ENCODE measurements at regions not wholly inside any gene's neighbourhood (a gene's known extent, or its start where the extent isn't known, plus 50 kb on each side); places are given as distances from the start of the nearest gene placed in this dataset.
A peak's percentile ranks its signal among the peaks of the same experiment; 100 is the strongest.

DNA sequence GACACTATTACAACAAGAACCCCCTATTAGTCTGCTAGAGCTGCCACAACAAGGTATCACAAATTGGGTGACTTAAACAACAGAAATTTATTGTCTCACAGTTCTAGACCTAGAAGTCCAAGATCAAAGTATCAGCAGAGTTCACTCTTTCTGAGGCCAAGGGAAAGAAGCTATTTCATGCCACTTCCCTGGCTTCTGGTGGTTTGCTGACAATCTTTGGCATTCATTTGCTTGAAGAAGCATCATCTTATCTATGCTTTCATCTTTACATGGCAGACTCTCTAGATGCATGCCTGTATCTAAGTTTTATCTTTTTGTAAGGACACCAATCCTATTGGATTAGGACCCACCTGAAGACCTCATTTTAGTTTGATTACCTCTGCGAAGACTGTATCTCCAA is 296.8 kb upstream of the MARCKS start:
- TF ChIP-seq FOXP2 (optimal IDR thresholded peaks at IDR 0.05; ENCODE audit: control extremely low read depth, extremely low read length, insufficient read depth) (no peak), EZH2 (IDR thresholded peaks at IDR 0.05) (no peak), POLR2AphosphoS5 (IDR thresholded peaks at IDR 0.05; ENCODE audit: borderline replicate concordance, low read depth, low read length) (no peak)
- H3K27ac ChIP-seq: no peak overlapping the region
- H3K9me3 ChIP-seq (ENCODE audit: low read depth, low read length): no peaks in the 10 kb centered on the region
- no peak overlapping the region for H3K4me3 ChIP-seq
- no peak overlapping the region for H3K9ac ChIP-seq (ENCODE audit: insufficient read length)
- H3K36me3 ChIP-seq (ENCODE audit: insufficient read depth, low read length): no peaks in the 10 kb centered on the region
- DNase-seq (ENCODE audit: low read depth, low spot score): no peak

GRCh38 chr6:113560908-113561307 is 296.2 kb upstream of the MARCKS start:
- H3K27ac ChIP-seq: no peak overlapping the region
- no peak overlapping the region for H3K4me3 ChIP-seq
- no peak for DNase-seq (ENCODE audit: low read depth, low spot score)
- H3K9me3 ChIP-seq (ENCODE audit: low read depth, low read length): no peaks in the 10 kb centered on the region
- H3K36me3 ChIP-seq (ENCODE audit: insufficient read depth, low read length): no peaks in the 10 kb centered on the region
- no peak for TF ChIP-seq FOXP2 (optimal IDR thresholded peaks at IDR 0.05; ENCODE audit: control extremely low read depth, extremely low read length, insufficient read depth)
- TF ChIP-seq EZH2 (IDR thresholded peaks at IDR 0.05): no peak
- no peak for TF ChIP-seq POLR2AphosphoS5 (IDR thresholded peaks at IDR 0.05; ENCODE audit: borderline replicate concordance, low read depth, low read length)
- no peak overlapping the region for H3K9ac ChIP-seq (ENCODE audit: insufficient read length)

DNA sequence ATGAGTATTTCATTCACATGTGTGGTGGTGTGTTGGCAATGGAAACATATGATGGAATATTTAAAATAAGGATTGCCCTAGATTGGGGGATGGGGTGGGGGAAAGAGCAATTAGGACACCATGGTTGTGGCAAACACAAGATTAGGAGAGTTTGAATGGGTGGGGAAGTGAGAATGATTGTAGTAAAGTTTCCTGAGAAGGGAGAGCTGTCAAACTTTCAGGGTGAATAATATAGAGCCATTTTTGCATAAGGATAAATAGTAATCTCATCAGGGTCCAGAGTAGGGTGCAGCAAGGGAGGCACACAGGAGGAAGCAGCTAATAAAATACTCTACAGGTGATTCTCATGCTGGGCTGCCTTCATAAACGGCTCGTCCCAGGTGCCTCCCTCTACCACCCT is 294.9 kb upstream of the MARCKS start:
- Histone ChIP-seq H3K9ac (ENCODE audit: insufficient read length) (no peak overlapping the region), H3K4me3 (no peak overlapping the region), H3K27ac (no peak overlapping the region), H3K36me3 (ENCODE audit: insufficient read depth, low read length) (no peaks in the 10 kb centered on the region), H3K9me3 (ENCODE audit: low read depth, low read length) (no peaks in the 10 kb centered on the region)
- no peak for DNase-seq (ENCODE audit: low read depth, low spot score)
- no peak for TF ChIP-seq FOXP2 (optimal IDR thresholded peaks at IDR 0.05; ENCODE audit: control extremely low read depth, extremely low read length, insufficient read depth)
- no peak for TF ChIP-seq EZH2 (IDR thresholded peaks at IDR 0.05)
- no peak for TF ChIP-seq POLR2AphosphoS5 (IDR thresholded peaks at IDR 0.05; ENCODE audit: borderline replicate concordance, low read depth, low read length)

GRCh38 chr6:113564371-113565171 is 292.6 kb upstream of the MARCKS start:
- no peak for TF ChIP-seq POLR2AphosphoS5 (IDR thresholded peaks at IDR 0.05; ENCODE audit: borderline replicate concordance, low read depth, low read length)
- no peak for TF ChIP-seq EZH2 (IDR thresholded peaks at IDR 0.05)
- peak; percentile 62 for TF ChIP-seq FOXP2 (optimal IDR thresholded peaks at IDR 0.05; ENCODE audit: control extremely low read depth, extremely low read length, insufficient read depth)
- peak; percentile 77 for DNase-seq (ENCODE audit: low read depth, low spot score)
- no peaks in the 10 kb centered on the region for H3K9me3 ChIP-seq (ENCODE audit: low read depth, low read length)
- H3K36me3 ChIP-seq (ENCODE audit: insufficient read depth, low read length): no peaks in the 10 kb centered on the region
- peak overlapping the region; percentile 61 for H3K9ac ChIP-seq (ENCODE audit: insufficient read length)
- peak overlapping the region; percentile 76 for H3K4me3 ChIP-seq
- H3K27ac ChIP-seq: peak overlapping the region; percentile 66; the same call in 1 of the 2 replicates

DNA sequence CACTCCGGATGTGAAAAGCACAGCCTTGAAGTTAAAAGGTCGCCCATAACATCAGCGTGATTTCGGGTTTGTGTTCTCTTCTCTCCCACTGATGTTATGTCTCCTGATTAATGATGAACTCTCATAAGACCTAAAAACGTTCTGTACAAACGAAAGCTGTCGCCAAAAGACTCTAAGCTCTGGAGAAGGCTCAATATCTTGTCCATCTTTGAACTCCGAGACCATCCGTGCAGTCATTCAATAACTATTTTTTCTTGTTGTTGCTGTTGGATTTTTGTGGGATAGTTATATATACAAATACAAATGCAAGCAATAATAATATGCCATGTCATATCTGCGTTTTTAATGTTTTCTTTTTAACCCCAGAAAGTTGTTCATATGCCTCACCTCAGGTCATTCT is 291.8 kb upstream of the MARCKS start:
- no peak overlapping the region for H3K27ac ChIP-seq
- no peaks in the 10 kb centered on the region for H3K9me3 ChIP-seq (ENCODE audit: low read depth, low read length)
- peak overlapping the region; percentile 76 for H3K4me3 ChIP-seq
- no peaks in the 10 kb centered on the region for H3K36me3 ChIP-seq (ENCODE audit: insufficient read depth, low read length)
- H3K9ac ChIP-seq (ENCODE audit: insufficient read length): no peak overlapping the region
- TF ChIP-seq POLR2AphosphoS5 (IDR thresholded peaks at IDR 0.05; ENCODE audit: borderline replicate concordance, low read depth, low read length) (no peak), FOXP2 (optimal IDR thresholded peaks at IDR 0.05; ENCODE audit: control extremely low read depth, extremely low read length, insufficient read depth) (no peak), EZH2 (IDR thresholded peaks at IDR 0.05) (no peak)
- no peak for DNase-seq (ENCODE audit: low read depth, low spot score)

DNA sequence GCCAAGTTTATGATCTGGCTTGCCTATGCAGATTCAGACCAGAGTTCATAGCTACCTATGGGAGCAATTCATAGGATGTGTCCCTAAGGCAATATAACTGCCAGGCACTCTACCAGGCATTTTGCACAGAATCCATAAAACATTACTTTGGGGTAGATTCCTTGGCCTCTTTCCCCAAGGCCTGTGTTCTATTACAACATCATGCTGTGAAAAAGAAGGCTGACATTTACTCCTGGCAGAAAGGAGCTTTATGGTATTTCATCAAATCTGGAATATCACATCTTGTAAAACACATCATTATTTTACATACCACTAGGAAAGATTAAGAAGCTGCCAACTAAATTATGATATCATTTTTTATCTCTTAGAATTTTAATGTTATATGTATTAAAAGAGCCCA is 287.0 kb upstream of the MARCKS start:
- no peak for TF ChIP-seq POLR2AphosphoS5 (IDR thresholded peaks at IDR 0.05; ENCODE audit: borderline replicate concordance, low read depth, low read length)
- TF ChIP-seq FOXP2 (optimal IDR thresholded peaks at IDR 0.05; ENCODE audit: control extremely low read depth, extremely low read length, insufficient read depth): no peak
- no peak for TF ChIP-seq EZH2 (IDR thresholded peaks at IDR 0.05)
- Histone ChIP-seq H3K9ac (ENCODE audit: insufficient read length) (no peak overlapping the region), H3K27ac (no peak overlapping the region), H3K9me3 (ENCODE audit: low read depth, low read length) (no peaks in the 10 kb centered on the region), H3K4me3 (no peak overlapping the region), H3K36me3 (ENCODE audit: insufficient read depth, low read length) (no peaks in the 10 kb centered on the region)
- DNase-seq (ENCODE audit: low read depth, low spot score): peak; percentile 58

GRCh38 chr6:113570641-113571040 is 286.5 kb upstream of the MARCKS start:
- DNase-seq (ENCODE audit: low read depth, low spot score): no peak

DNA sequence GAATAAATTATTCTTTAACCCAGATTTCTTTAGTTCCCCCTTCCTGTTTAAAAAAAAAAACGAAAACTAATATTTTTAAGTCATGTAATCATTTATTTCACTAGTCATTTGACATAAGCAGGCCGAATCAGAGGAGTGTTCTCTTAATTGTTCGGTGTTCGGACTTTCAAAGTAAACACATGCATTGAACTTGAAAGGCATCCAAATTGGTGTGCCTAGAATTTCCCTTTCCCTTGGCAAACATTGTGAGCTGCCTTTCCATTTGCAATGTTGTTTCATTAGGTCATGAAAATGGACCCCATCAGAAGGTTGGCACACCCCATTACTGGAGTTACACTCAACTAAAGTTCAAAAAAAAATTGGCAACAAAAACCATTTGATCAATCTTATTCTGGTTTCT is 283.0 kb upstream of the MARCKS start:
- H3K36me3 ChIP-seq (ENCODE audit: insufficient read depth, low read length): no peaks in the 10 kb centered on the region
- no peaks in the 10 kb centered on the region for H3K9me3 ChIP-seq (ENCODE audit: low read depth, low read length)
- H3K4me3 ChIP-seq: no peak overlapping the region
- no peak for DNase-seq (ENCODE audit: low read depth, low spot score)
- no peak overlapping the region for H3K27ac ChIP-seq
- H3K9ac ChIP-seq (ENCODE audit: insufficient read length): no peak overlapping the region
- TF ChIP-seq EZH2 (IDR thresholded peaks at IDR 0.05): no peak
- no peak for TF ChIP-seq POLR2AphosphoS5 (IDR thresholded peaks at IDR 0.05; ENCODE audit: borderline replicate concordance, low read depth, low read length)
- no peak for TF ChIP-seq FOXP2 (optimal IDR thresholded peaks at IDR 0.05; ENCODE audit: control extremely low read depth, extremely low read length, insufficient read depth)

More at GRCh38 chr6:113570641-113571040, 286.5 kb upstream of the MARCKS start:
- H3K9ac ChIP-seq (ENCODE audit: insufficient read length): no peak overlapping the region
- H3K36me3 ChIP-seq (ENCODE audit: insufficient read depth, low read length): no peaks in the 10 kb centered on the region
- H3K9me3 ChIP-seq (ENCODE audit: low read depth, low read length): no peaks in the 10 kb centered on the region
- H3K27ac ChIP-seq: no peak overlapping the region
- TF ChIP-seq EZH2 (IDR thresholded peaks at IDR 0.05) (no peak), FOXP2 (optimal IDR thresholded peaks at IDR 0.05; ENCODE audit: control extremely low read depth, extremely low read length, insufficient read depth) (no peak), POLR2AphosphoS5 (IDR thresholded peaks at IDR 0.05; ENCODE audit: borderline replicate concordance, low read depth, low read length) (no peak)
- no peak overlapping the region for H3K4me3 ChIP-seq

Data from SK-N-MC (cell line).